ENCODE measurements at regions not wholly inside any gene's neighbourhood (a gene's known extent, or its start where the extent isn't known, plus 50 kb on each side); places are given as distances from the start of the nearest gene placed in this dataset.
"Not testable (repeated sequence)": the region's sequence is repeated elsewhere in the genome, so short reads cannot be mapped to it uniquely, and the experiment has no call there.

DNA sequence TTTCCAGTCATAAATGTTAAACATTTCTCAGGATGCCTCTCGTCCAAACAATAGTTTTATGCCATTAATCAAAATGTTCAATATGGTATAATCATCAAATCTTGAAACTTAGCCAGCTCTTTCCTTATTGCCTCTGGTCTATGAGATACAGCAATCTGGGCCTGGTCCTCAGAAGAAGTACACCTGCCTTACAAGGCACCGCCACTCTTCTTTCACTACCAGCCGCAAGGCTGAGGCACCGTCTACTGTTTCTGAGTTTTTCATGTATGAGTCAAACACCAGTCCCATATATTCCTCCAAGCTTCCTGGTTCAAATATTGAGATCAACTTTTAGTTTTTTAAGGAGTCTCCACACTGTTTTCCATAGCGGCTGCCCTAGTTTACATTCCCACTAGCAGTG is 600.6 kb upstream of the FAT3 start:
- DNase-seq, result no peak

DNA sequence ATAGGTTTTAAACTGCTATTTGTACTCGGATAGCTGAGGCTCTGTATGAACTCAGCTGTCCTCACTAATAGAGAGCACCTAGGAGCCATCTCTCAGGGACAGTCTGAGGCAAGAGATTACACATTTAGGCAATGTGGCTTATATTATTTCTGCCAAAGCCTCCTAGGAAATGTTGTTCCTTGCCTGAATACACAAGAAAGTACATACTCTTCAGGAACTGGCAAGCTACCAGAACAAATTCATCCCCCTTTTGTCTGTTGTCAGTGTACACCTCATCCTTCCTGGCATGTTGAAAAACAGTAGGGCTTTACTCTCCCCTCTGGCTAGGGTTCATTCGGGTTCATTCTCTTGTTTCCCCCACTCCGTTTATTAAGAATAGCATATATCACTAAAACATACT is 615.9 kb upstream of the FAT3 start:
- DNase-seq, result no peak

DNA sequence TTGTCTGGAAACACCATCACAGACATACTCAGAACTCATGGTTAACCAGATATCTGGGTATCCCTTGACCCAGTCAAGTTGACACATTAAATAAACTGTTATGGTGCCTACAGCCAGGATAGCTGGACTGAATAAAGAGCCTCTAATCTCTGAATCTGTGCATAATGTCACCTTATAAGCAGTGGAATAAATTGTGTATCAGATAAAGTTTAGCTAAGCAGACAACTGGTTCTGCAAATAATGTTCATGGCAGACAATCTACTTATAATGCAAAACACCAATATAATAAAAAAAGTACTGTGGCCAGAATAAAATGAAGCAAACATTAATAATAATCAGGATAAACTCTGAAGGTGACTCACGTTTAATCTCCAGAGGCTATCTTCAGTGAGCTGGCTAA is 628.5 kb upstream of the FAT3 start:
- no peak for DNase-seq

DNA sequence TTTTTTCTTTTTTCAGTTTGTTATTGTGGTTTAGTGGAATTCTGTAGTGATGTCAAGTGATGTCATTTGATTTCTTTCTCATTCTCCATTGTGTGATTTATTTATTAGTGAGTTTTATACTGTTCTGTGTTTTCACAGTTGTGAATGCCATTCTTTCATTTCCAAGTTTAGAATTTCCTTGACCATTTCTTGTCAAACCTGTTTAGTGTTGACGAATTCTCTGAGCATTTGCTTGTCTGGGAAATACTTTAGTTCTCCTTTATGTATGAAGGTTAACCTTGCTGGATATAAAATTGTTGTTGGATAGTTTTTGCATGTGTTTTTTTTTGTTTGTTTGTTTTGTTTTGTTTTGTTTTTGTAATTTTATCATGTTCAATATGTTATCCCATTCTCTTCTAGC is 633.6 kb upstream of the FAT3 start:
- DNase-seq, result no peak

DNA sequence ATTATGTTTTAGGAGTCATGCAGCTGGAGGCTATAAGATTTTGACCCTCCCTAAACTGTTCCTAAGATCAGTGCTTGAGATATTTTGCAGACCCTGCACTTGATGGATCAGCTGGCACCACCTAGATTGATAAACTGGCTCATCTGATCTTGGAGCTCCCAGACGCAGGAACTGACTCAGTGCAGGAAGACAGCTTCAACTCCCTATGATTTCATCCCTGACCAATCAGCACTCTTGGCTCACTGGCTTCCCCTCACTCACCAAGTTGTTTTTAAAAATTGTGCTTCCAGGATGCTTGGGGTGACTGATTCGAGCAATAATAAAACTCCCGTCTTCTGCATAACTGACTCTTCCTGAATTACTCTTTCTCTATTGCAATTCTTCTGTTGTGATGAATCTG is 637.5 kb upstream of the FAT3 start:
- no peak for DNase-seq

DNA sequence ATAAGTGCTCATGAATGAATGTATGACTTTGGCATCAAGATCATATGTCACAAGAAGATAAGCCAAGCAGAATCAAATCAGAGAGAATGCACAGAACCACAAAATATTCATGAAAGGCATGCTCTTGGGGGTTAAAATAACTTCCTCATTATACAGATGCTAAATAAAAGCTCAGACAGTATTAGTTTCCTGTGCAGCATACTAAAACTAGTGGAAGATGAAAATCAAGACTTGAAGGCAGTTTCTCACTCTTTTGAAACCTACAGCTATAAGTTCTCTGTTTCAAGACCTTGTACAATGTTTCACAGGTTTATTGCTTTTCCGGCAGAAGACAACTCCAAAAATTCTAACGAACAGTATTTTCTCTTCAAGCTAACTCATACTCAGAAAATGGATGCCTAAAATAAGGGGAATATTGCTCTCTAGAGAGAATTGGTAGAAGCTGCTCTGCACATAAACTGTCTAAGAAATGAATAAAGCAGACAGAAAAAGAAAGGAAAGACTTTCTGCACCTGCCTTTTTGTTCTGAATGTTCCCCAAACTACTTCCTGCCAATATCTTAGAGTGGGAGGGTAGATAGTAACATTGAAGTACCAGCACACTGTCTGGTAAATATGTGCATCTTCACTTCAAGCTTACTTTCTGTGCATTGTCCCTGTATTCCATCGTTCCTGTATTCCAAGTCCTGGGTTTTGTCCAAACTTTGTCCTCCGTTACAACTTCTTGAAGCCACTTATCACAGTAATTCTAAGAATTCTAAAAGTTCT is 639.4 kb upstream of the FAT3 start:
- no peak for DNase-seq

DNA sequence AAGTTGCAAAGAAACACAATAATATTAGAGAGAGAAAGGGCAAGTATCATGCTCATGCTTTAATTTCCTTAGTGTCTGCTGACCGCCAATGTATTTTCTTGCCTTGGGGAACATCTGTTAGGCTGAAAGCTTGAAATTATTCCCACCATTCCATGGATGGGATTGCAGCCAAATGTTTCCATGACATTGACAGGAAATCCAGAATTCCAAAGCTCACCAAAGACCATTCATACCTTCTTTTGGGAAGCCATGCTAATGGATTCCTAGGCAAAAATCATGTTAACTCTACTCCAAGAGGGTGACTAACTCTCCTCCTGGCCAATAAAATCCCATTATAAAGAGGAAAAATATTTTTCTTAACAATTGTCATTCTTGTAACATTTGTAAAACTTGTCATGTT is 661.4 kb upstream of the FAT3 start:
- DNase-seq, result no peak

DNA sequence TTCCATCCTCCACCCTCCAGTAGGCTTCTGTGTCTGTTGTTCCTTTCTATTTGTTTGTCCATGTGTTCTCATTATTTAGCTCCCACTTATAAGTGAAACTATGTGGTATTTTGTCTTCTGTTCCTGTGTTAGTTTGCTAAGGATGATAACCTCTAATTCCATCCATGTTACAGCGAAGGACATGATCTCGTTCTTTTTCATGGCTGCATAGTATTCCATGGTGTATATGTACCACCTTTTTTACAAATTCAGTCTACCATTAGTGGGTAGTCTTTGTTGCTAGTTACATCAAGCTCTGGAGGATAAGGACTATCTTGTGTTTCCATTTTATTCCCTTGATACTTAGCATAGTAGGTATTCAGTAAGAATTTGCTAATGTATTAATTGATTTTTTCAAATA is 664.2 kb upstream of the FAT3 start:
- no peak for DNase-seq

DNA sequence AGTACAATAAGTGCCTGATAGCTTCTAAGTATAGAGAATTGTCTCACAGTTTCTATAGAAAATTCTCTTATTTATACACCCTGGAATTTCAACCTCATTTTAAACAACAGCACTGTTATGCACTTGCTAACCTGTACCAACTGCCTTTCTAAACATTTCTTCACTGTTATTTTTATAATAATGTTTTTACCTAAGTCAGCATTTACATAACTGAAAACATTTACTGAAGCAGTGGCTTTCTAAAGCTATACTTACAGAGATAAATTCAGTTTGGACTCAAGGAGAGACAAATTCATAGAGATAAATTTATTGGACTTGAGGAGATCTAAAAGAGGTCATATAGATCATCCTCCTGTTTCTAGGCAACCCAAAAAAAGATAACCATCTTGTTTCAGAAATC is 686.6 kb upstream of the FAT3 start:
- no peak for DNase-seq

DNA sequence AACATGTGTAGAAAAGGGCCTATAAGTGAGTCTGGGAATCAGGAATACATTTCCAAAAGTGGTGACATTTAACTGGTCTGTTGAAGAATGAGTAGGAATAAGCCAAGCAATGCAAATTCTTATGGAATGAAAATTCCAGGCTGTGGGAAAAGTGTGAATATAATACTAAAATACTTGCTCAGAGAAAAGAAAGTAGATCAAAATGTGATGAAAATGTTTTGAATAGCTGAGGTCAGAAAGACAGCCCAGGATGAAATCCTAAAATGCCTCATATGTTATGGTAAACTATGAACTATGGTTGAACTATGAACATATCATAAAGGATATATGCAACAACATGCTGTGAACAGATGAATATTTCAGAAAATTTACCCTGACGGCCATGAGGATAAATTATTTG is 688.3 kb upstream of the FAT3 start:
- DNase-seq, result no peak

DNA sequence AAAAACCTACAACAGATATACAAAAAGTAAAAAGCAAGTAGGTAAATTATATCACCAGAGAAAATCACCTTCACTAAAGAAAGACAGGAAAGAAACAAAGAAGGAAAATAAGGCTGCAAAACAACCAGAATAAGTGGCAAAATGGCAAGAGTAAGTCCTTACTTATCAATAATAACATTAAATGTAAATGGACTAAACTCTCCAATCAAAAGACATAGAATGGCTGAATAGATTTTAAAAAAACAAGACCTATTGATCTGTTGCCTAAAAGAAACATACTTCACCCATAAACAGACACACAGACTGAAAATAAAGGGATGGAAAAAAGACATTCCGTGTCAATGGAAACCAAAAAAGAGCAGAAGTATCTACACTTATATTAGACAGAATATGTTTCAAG is 695.7 kb upstream of the FAT3 start:
- no peak for DNase-seq

DNA sequence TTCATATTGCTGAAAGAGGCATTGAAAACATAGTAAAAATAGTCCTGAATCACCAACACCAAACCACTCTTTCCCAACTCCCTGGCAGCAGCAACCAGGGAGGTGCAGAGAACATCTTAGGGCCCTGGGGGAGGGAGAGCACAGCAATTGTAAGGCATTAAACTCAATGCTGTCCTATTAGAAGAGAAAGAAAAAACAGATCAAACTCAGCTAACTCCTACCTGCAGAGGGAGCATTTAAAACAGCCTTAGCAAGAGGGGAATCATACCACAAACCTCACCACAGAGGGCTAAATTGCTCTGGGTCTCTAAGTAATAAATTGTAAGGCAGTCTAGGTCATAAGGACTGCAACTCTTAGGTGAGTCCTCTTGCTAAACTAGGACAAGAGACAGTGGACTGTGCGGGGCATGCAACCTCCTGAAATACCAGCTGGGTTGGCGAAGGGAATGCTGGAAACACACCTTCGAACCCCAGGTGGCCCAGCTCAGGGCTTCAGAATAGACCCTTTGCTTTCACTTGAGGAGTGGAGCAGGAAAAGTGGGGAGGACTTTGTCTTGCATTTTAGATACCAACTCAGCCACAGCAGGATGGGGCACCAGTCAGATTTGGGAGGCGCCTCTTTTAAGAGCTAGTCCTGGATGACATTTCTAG is 697.1 kb upstream of the FAT3 start:
- DNase-seq, result no peak

DNA sequence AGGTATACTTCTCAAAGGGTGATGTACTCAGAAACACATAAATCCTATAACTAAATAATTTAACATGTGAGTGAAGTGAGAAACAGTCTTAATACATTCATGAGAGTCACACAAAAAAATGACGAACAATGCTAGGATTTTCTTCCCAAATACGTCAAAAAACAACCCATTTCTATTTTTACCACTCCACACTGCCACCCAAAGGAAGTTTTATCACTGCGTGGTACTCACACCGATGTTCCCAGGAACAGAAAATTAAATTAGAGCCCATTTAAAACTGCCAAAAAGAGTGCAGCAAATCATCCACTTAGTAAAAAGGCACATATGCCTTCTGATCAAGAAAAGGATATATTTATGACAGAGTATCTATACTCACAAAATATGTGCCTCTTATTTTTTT is 710.9 kb upstream of the FAT3 start:
- DNase-seq, result no peak

DNA sequence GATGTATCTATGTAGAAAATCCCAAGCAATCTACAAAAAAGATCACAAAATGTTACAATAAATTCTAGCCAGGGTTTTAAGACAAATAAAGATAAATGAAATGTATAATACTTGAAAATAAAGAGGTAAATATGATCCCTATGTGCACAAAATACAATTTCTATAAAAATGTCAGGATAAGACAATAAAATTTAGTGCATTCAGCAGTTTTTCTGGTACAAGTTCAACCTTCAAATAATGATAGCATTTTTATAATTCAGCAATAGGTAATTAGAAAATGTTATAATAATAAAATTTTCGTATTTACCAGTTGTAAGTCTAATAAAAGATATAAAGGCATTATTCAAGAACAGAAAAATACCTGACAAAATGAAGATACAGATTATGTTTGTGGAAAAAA is 726.8 kb upstream of the FAT3 start:
- DNase-seq, result no peak

DNA sequence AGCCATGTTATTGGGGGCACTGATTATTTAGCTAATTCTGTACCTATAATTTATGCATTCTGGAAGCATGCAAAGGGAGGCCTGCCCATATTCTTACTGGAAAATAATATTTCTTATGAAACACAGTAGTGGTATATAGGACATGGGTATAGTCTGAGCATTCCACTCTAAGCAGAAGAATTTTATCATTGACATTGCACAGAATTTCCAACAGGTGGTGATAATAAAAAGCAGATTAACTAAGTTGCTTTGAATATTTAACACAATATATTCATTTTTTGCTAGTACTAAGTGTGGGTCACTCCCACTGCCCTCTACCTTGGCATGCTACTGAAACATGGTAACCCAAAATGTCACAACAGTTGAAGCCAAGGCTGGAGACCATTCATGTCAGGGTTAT is 728.8 kb upstream of the FAT3 start:
- DNase-seq, result no peak

DNA sequence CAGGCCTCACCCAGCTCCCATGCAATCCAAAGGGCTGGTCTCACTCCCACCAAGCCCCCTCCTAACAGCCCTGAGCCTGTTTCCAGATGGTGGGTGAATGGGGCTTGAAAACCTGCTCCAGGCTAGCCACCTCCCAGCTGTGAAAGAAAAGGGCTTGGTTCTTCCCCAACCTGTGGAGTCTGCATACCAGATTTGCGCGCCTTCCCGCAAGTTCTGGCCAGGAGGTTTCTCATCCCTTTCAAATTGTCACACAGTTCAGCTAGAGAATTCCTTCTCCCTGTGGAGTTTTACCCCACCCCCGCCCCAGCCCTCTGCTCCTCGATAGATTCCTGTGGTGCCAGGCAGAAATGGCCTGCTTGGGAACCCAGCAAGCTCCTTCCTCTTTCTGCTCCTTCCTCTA is 734.6 kb upstream of the FAT3 start:
- no peak for DNase-seq

DNA sequence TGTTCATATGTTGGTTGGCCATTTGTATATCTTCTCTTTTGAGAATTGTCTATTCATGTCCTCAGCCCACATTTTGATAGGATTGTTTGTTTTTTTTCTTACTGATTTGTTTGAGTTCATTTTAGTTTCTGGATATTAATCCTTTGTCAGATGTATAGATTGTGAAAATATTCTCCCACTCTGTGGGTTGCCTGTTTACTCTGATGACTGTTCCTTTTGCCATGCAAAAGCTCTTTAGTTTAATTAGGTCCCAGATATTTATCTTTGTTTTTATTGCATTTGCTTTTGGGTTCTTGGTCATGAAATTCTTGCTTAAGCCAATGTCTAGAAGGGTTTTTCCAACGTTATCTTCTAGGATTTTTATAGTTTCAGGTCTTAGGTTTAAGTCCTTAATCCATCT is 740.7 kb upstream of the FAT3 start:
- not testable (repeated sequence) for DNase-seq

DNA sequence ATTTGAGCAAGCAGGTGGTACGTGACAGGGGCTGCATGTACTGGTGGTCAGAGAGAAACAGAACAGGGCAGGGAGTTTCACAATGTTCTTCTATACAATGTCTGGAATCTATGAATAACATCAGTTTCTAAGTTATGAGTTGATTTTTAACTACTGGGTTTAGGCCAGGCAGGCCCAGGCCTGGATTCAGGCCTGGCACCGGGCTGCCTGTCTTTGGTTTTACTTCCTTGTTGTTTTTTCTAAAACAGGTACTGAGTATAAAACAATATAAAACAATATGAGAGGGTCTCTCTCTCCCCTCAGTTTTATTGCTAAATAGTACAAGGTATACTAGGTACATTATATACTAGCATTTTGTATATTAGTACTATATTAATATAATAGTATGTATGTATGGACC is 742.7 kb upstream of the FAT3 start:
- DNase-seq, result not testable (repeated sequence)

DNA sequence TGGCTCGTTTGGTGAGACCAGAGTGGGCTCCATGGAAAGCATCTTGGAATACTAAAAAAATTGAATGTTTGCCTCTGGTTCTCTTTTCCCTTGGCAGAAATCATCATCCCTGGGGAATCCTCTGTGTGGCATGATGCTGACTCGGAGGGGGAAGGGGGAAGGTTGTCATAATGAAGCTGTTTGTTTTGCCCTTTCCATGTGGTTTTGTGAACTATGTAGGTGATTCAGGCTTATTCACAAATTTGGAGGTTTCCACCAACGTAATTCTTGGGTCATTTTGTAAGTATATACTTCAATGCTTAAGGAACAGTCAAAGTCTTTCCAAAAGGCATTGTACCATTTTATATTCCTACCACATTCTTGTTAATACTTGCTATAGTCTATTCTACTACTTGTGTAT is 754.0 kb upstream of the FAT3 start:
- DNase-seq, result no peak

DNA sequence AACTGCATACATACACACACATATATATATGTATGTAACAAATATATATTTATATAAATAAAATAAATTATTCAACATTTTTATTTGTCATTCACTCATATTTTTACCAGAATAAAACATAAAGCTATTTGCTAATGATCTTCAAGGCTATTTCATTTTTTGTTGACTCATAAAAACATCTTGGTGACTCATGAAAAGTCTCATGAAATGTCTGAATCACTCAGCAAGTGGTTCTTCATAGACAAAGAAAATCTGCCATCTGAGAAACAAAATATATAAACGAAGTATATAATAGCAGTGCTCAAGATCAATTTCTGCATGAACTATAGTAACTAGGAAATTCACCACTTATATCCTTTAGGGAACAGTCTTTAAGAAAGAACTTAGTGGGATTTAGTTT is 764.8 kb upstream of the FAT3 start:
- no peak for DNase-seq

DNA sequence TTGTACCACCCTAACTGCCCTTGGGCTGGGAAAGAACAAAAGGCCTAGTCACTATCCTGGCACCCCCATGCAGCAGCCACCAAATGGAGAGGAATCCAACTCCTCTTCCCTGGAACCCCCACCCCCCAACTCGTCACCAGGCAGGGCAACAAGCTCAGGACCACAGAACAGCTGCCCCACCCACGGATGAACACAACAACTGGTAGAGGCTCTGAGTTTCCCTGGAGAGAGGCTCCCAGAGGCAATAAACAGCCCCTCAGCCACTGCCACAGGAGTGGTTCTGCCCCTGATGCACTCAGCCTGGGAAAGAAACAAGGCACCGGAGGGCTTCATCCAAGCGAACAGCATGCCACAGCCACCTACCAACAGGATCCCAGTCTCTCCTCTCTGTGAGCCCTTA is 778.4 kb upstream of the FAT3 start:
- no peak for DNase-seq

DNA sequence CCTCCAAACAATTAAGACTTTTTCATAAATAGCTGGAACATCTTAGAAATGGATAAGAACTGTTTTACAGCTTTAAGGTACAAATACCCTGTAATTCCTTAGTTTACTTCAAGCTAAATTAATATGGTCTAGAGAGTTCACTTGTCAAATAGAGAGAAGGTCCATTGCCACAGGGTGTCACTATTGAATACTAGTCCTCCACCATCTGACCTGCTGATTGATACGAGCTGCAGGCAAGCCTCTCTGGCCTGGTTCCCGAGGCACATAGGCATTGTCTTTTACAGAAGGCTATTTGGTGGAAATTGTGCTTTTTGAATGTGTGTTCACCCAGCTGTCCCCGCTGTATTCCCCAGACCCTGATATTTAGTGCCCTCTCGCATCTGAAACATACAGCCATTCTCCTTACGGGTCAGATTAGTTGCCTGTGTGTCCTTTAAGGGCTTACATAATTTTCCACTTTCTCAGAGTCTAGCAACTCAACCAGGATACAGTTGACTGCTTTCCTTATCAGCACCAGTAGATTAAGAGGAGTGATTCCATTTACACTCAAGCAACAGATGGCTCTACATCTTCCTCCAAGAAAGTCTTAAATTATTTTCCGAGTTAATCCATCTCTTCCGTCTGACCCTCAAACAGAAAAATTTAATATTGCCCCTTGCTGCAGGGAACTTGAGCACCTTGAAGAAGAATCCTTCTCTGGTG is 788.8 kb upstream of the FAT3 start:
- DNase-seq, result no peak

DNA sequence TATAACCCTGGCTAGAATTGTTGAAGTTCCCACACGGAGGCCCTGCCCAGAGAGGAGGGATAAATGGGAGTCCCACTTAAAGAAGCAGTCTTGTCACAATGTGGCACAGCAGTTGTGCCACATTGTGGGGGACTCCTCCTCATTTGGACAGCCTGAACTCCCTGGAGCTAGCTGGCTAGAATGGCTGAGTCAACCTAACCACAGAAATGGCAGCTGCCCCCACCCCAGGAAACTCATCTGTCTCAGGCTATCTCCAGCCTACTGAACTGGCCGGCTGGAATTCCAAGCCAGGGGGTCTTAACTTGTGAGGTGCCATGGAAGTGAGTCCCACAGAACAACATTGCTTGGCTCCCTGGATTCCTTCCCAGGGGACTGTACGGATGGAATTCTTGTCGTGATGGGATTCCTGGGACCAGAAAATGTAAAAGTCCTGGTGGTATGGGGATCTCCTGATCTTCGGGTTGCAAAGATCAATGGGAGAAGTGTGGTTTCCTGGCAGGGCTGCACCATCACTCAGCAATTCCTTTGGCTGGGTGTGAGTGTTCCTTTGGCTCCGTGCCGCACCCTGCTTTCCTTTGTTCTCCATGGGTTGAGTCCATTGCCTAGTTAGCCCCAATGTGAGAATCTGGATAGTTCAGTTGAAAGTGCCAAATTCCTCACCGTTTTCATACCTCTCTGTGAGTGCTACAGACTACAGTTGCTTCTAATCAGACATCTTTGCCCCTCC is 791.2 kb upstream of the FAT3 start:
- no peak for DNase-seq

DNA sequence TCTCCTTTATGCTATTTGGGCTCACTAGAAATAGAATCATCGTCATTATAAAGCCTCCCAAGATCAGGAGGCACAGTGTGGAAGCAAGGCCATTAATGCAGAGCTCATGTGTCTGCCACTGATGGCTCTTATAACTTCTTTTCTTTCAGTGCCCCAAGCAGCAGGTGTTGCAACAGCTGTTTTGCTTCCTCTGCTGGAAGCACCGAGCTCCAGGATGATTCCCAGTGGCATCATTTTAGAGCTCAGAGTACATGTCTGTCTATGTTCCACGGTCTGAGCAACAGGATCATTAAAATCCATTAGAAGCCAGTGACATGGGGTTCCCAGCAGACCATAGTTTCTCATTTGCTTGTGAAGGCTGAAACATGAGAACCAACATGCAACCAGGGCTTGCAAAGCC is 803.0 kb upstream of the FAT3 start:
- DNase-seq, result no peak
